GM11168 (cell line): ENCODE measurements at regions not wholly inside any gene's neighbourhood (a gene's known extent, or its start where the extent isn't known, plus 50 kb on each side); places are given as distances from the start of the nearest gene placed in this dataset.
"Not testable (repeated sequence)": the region's sequence is repeated elsewhere in the genome, so short reads cannot be mapped to it uniquely, and the experiment has no call there.

ENCODE experiments used
- in situ Hi-C: fragments of 300-500 bp; cut with MboI; formaldehyde crosslinking; loops from one replicate; pipeline ENCODE4 v1.12.0; 2022; ENCODE audit warnings: low sequenced_read_pairs; ENCODE audit not compliant: unreplicated experiment

DNA sequence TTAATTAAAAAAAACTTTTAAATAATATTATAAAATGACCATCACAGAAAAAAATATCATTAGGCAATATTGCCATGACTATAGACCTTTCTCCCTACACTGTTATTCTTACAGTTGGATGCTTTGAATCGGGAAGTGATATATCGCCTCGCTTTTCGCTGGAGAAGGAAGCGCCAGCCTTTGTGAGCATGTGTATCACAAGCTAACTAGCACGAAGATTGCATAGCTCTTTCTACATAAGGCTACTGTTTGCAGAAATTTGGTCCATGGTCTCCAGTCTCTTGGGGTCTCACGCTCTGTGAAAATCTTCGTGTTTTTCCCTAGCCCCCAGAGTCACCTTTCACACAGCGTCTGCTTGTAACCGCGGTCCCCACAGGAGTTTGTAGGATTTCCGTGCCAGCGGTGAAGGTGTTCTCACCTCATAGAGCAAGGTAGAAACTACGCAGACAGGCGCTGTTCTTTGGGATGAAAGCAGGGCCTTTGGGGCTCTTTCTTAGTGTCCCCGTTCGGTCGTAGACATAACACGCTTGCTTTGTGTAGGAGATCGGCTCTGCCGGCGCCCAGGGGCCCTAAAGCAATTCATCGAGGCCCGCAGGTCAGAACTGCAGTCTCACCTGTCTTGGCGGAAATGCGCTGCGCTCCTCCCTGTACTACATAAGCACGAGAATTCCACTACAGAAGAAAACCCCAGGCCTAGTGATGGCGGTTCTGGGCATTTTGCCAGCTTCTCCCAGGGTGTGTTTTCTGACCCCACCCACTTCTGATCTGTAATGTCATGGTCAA lies 214.5 kb upstream of the NOTCH2NLA start:
- in situ Hi-C loops, result not testable (repeated sequence)

- in situ Hi-C loops, result not testable (repeated sequence)
Measured at GRCh38 chr1:146438543-146438942, 209.7 kb upstream of the NOTCH2NLA start.

DNA sequence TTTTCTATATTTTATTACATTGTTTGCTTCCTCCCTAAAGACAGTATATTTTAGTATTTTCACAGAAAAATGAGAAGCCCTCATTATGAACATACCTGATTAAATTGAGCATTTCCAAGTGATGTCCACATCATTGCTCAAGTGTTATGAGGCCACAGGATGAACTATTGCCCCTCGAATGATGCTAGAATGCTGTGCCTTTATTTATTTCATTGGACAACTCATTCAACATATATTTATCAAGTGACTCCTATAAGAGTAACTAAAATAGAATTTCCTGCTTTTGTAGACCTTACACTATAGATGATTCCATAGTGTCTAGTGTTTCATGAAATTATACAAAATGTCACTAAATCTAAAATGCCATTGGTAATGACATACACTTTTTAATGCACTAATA lies 187.8 kb upstream of the NOTCH2NLA start:
- in situ Hi-C loops, result not testable (repeated sequence)

DNA sequence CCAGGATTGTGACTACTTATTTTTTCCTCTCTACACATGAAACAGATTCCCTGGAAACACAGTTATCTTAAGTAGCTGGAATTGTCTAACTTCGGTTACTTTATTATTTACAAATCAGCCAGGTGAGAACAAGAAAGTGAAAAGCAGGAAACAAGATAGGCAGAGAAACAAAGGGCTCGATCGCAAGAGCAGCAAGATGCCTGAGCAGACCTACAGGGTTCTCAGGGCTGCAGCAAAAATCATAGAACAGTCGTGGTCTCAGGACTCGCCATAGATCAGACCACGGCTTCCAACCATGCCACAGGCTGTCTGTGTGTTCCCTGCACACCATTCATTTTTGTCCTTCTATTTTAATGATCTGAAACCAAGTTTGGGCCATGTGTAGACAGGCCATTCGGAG lies 186.2 kb upstream of the NOTCH2NLA start:
- in situ Hi-C loops, result not testable (repeated sequence)

GRCh38 chr1:146413911-146414310 lies 185.1 kb upstream of the NOTCH2NLA start:
- in situ Hi-C loops, result not testable (repeated sequence)

DNA sequence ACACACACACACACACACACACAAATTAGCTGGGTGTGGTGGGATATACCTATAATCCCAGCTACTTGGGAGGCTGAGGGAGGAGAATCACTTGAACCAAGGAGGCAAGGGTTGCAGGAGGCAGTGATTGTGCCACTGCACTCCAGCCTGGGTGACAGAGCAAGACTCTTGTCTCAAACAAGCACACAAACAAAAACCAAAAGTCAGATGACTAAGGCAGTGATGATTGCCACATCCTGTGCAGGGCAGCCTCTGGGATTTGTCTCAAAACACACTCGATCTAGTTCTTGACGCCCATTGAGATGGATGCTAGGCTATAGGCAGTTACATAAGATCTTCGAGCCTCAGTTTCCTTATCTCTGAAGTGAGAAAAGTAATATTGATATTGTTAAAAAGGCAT lies 183.1 kb upstream of the NOTCH2NLA start:
- in situ Hi-C loops, result not testable (repeated sequence)

GRCh38 chr1:146409817-146410441 lies 181.1 kb upstream of the NOTCH2NLA start:
- in situ Hi-C loops, result not testable (repeated sequence)

DNA sequence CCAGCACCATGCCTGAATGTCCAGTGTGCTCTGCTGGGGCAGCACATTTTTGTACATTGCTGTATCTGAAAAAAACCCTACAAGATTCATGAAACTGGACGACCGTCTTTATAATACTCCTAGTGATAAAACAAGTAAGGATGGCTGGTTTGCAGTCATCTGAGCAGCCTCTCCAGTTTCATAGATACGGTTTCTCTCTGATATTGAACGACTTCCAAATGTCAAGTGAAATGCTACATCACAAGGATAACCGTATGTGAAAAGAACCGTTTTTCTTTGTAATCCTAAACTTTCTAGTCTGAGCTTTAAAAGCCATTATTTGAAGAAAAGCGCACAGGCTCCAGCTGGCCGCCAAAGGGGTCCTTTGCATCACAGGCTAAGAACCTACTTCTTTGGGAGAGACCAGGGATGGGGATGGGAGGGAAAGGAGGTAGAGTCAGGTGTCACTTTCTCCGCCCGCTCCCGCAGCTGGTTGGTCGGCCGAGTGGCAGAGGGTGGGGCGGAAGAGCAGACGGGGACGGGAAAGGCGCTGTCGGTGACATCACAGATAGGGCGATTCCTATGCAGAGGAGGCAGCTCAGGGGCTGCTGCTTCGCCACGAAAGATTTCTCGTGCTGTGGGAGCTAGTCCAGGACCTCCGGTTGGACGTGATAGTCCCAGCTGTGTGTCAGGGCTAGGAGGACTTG lies 180.4 kb upstream of the NOTCH2NLA start:
- in situ Hi-C loops, result not testable (repeated sequence)

DNA sequence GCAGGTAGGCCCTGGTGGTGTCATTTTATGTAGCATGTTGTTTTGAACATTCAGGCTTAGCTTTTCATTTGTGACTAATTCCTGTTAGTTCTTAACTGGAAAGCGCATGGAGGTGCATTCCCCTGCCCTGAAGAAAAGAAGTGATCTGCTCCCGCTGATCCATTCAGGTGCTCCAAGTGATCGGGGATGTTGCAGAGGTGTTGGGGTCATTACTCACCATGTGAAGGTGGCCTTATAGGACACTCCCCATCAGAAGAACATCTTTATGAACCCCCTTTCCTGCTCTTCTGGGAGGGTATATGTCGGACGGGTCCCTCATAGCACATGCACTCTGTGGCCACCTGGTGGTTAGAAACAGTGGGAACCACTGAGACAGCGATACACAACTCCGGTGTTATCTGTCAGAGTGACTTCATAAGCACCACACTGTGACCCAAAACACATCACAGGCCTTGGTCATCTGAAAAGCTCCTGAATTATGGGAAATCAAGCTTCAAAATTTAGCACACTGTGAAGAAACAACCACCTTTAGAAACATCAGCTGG lies 172.5 kb upstream of the NOTCH2NLA start:
- in situ Hi-C loops, result not testable (repeated sequence)

DNA sequence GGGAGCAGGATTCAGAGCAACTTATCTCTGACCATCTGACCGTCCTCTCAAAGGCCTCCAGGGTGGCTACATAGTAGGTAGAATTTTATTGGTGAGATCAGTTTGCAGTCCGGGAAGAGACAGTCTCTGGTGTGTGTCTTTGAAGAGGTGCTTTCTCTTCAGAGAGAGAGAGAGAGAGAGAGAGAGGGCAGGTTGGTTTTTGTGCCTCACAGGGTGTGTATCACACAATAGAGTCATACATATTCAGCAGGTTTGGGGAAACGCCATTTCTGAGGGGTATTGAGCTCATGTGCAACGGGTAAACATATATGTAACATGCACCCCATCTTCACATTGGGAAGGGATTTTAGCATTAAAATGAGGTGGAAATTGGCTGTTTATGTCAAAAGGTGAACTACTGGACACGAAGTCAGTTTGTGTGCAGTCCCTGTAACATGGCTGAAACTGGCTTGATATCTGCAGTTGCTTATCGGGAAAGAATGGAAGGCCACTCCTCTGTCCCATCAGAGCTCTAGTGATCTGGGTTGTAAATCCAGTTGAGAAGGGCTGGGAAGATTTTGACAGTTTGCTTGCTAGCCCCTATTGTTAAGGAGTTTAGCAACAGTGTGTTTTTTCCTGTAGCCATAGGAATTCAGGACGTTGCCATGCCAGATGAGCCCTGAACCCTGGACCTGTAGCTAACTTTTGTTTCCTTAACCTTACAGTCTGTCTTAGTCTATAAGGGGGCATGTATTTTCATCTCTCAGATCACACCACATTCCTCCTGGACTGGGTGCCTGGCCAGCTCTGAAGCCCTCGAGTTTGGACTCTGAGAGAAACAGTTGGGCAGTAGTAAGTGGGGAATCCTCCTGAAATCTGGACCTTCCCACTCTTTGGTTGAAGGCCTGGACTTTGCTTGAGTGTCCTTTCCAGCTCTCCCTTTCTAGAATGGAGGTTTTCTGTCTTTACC lies 171.6 kb upstream of the NOTCH2NLA start:
- in situ Hi-C loops, result not testable (repeated sequence)

- in situ Hi-C loops, result not testable (repeated sequence)
Measured at GRCh38 chr1:146399225-146399624, 170.4 kb upstream of the NOTCH2NLA start.

GRCh38 chr1:146396801-146397200 lies 168.0 kb upstream of the NOTCH2NLA start:
- in situ Hi-C loops, result not testable (repeated sequence)

DNA sequence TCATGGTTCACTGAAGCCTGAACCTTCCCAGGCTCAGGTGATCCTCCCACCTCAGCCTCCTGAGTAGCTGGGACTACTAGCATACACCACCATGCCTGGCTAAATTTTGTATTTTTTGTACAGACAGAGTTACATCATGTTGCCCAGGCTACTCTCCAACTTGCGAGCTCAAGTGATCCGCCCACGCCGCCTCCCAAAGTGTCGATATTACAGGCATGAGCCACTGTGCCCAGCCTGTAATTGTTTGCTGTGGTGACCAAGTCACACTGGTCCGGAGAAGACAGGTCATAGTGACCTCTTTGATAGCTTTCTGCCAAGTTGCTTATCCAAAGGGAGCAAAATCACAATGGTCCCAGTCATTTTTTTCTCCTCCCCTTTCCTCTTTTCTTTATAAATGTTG lies 167.4 kb upstream of the NOTCH2NLA start:
- in situ Hi-C loops, result not testable (repeated sequence)

DNA sequence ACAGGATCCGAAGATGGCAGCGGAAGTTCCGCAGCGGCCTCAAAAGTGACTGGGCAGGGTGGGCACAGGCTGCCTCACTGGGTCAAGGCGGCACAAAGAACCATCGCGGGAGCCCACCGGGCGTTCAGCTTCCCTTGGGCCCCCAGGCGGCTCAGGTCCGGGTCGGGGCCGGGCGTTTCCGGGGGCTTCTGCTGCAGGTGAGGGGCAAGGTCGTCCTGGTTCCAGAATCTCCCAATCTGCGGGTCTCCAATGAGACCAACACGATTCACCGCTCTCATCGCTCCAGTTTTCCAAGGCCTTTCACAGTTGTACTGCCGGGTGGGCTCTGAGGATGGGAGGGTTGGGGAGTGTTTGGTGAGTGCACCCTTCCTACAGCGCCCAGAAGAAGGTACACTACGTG lies 165.0 kb upstream of the NOTCH2NLA start:
- in situ Hi-C loops, result loop anchor here (5.0 kb wide), 1 partner anchor 1851 kb away; no protein-coding TSS in a partner anchor

DNA sequence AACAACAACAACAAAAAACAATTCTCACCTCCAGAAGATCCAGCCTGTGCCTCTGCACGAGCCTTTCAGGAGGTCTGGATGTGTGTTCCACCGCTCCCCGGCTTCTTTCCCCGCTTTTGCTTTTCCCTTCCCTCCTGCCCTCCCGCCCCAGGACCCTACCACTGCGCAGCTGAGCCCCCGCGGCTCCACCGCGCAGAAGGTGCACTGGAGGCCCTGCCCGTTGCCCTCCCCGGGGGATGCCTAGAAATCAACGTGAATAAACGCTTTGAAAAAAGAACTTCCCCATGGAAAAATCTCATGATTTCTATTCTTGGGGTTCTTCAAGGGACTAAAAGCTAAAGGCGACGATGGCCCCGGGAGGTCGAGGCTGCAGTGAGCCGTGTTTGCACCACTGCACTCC lies 164.3 kb upstream of the NOTCH2NLA start:
- in situ Hi-C loops, result loop anchor here (5.0 kb wide), 1 partner anchor 1851 kb away; no protein-coding TSS in a partner anchor

GRCh38 chr1:146389178-146389577 lies 160.4 kb upstream of the NOTCH2NLA start:
- in situ Hi-C loops, result not testable (repeated sequence)

DNA sequence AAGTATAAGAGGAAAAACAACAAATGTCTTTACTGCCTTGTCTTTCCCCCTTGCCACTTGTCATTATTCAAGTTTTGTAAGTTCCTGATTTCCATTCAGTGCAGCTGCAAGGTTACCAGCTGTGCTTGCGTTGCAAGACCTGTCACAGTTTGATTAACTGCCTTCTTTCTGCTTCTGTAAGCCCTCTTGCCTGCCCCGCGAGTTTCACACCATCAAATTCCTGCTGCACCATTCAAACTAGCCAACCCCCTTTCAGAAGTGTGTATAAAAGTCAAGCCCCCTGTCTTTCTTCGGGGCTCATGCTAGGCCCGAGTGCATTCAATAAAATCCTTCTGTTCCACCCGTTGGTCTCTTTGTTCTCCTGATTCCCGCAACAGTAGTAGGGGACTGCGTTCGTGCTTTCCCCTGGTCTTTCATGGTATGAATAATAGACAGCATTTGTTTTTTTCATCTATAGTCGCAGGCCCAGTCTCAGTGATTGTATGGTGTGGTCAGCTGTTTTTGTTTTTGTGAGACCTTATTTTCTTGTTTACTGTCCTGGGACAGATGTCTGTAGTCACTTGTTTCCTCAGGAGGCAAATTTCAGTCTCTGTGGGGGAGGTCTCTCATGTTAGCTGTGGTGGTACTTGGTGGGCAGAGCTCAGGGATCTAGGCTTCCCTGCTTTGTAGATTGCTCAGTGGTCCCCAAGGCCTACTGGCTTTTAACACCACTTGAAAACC lies 159.1 kb upstream of the NOTCH2NLA start:
- in situ Hi-C loops, result not testable (repeated sequence)

DNA sequence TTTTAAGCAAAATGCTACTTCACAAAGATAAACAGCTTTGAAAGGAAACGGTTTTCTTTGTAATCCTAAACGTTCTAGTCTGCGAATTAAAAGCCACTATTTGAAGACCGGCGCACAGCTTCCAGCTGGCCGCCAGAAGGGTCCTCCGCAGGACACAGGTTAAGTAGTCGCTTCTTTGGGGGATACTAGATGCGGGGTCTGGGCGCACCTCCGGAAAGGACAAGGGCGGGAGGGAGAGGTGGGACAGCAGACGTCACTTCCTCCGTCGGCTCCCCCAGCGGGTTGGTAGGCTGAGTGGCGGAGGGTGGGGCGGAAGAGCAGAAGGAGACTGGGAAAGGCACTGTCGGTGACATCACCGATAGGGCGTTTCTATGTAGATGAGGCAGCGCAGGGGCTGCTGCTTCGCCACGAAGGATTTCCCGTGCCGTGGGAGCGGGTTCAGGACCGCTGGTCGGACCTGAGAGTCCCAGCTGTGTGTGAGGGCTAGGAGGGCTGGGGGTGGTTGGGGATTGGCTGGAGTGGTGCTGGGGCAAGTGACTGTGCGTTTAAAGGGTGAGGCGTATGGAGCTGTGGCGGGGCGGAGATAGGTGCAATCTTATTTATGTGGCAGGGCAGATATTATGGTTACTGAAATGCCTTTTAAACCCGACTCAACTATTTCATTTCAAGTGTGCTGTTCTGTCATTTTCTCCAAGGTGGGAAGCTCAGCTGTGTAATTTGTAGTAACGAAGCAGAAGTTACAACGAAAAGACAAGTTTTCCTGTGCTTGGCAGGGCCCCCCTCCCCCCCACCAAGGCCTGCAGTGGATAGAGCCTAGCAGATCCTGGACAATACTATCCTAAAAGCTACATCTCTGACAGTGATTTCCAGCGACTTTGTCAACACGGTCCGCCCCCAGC lies 158.3 kb upstream of the NOTCH2NLA start:
- in situ Hi-C loops, result not testable (repeated sequence)
